Activated CD4-positive, alpha-beta T cell treated with anti-CD3 and anti-CD28 coated beads, Interleukin-2, amount 10 ng/mL, durations not matched to agents 24 days and 14 days (primary cell): ENCODE measurements at regions not wholly inside any gene's neighbourhood (a gene's known extent, or its start where the extent isn't known, plus 50 kb on each side); places are given as distances from the start of the nearest gene placed in this dataset.
"Not testable (repeated sequence)": the region's sequence is repeated elsewhere in the genome, so short reads cannot be mapped to it uniquely, and the experiment has no call there.

Experiments
- DNase-seq: peaks from one replicate; pipeline ENCODE4 v3.0.0; 2022
- H3K27ac Mint-ChIP-seq: one replicate; pipeline ENCODE4 v1.8.0; 2022; ENCODE audit warnings: mild to moderate bottlenecking, mixed read lengths
- H3K27me3 Mint-ChIP-seq: one replicate; pipeline ENCODE4 v1.8.0; 2022; ENCODE audit warnings: mixed read lengths
- H3K36me3 Mint-ChIP-seq: one replicate; pipeline ENCODE4 v1.8.0; 2022; ENCODE audit warnings: low read depth, mild to moderate bottlenecking, mixed read lengths
- H3K4me1 Mint-ChIP-seq: one replicate; pipeline ENCODE4 v1.8.0; 2021; ENCODE audit warnings: mixed read lengths
- H3K4me3 Mint-ChIP-seq: one replicate; pipeline ENCODE4 v1.8.0; 2022; ENCODE audit warnings: mild to moderate bottlenecking, moderate library complexity, mixed read lengths
- H3K9me3 Mint-ChIP-seq: one replicate; pipeline ENCODE4 v1.8.0; 2021; ENCODE audit warnings: mixed read lengths
- intact Hi-C: fragments of 100-400 bp; cut with micrococcal nuclease; formaldehyde crosslinking; loops from one replicate; pipeline ENCODE4 v1.15.1; 2023

GRCh38 chr9:117932585-117932984 is 228.4 kb downstream of the TLR4 start:
- Mint-ChIP-seq H3K36me3 (no peaks in the 10 kb centered on the region), H3K9me3 (peaks cover 3% of the 10 kb centered on the region)
- intact Hi-C loops: no loop called here

GRCh38 chr9:117936185-117937130 is 232.3 kb downstream of the TLR4 start:
- no peak overlapping the region for H3K4me3 Mint-ChIP-seq
- DNase-seq: no peak
- intact Hi-C loops: no loop called here
- H3K9me3 Mint-ChIP-seq: peaks cover 3% of the 10 kb centered on the region
- H3K27ac Mint-ChIP-seq: no peak overlapping the region
- H3K27me3 Mint-ChIP-seq: no peaks in the 10 kb centered on the region
- H3K36me3 Mint-ChIP-seq: no peaks in the 10 kb centered on the region
- H3K4me1 Mint-ChIP-seq: no peaks in the 10 kb centered on the region

More at GRCh38 chr9:117932585-117932984, 228.4 kb downstream of the TLR4 start:
- Mint-ChIP-seq H3K4me1 (no peaks in the 10 kb centered on the region), H3K27ac (no peak overlapping the region), H3K4me3 (no peak overlapping the region), H3K27me3 (peaks cover 2% of the 10 kb centered on the region)
- no peak for DNase-seq

- H3K4me1 Mint-ChIP-seq: no peaks in the 10 kb centered on the region
- H3K36me3 Mint-ChIP-seq: no peaks in the 10 kb centered on the region
- H3K27me3 Mint-ChIP-seq: no peaks in the 10 kb centered on the region
- DNase-seq: no peak
- peaks cover 3% of the 10 kb centered on the region for H3K9me3 Mint-ChIP-seq
- H3K27ac Mint-ChIP-seq: no peak overlapping the region
- intact Hi-C loops: no loop called here
- H3K4me3 Mint-ChIP-seq: no peak overlapping the region
These were observed 233.9 kb downstream of the TLR4 start for GRCh38 chr9:117938086-117938485.

GRCh38 chr9:117938896-117939295 is 234.7 kb downstream of the TLR4 start:
- H3K27me3 Mint-ChIP-seq: no peaks in the 10 kb centered on the region
- peaks cover 3% of the 10 kb centered on the region for H3K9me3 Mint-ChIP-seq
- DNase-seq: no peak
- intact Hi-C loops: no loop called here
- H3K4me1 Mint-ChIP-seq: no peaks in the 10 kb centered on the region
- no peak overlapping the region for H3K4me3 Mint-ChIP-seq
- no peaks in the 10 kb centered on the region for H3K36me3 Mint-ChIP-seq
- no peak overlapping the region for H3K27ac Mint-ChIP-seq

GRCh38 chr9:117944750-117945149 is 240.5 kb downstream of the TLR4 start:
- H3K27me3 Mint-ChIP-seq, H3K4me1 Mint-ChIP-seq, H3K9me3 Mint-ChIP-seq, DNase-seq, H3K4me3 Mint-ChIP-seq, intact Hi-C loops, H3K27ac Mint-ChIP-seq, H3K36me3 Mint-ChIP-seq: not testable (repeated sequence)

GRCh38 chr9:117945286-117945685 is 241.1 kb downstream of the TLR4 start:
- intact Hi-C loops: no loop called here
- Mint-ChIP-seq H3K4me3 (no peak overlapping the region), H3K27ac (no peak overlapping the region), H3K4me1 (no peaks in the 10 kb centered on the region), H3K36me3 (no peaks in the 10 kb centered on the region), H3K27me3 (no peaks in the 10 kb centered on the region), H3K9me3 (no peaks in the 10 kb centered on the region)
- DNase-seq: no peak

GRCh38 chr9:117951127-117951526 is 246.9 kb downstream of the TLR4 start:
- no peak overlapping the region for H3K27ac Mint-ChIP-seq
- no peaks in the 10 kb centered on the region for H3K27me3 Mint-ChIP-seq
- H3K4me3 Mint-ChIP-seq: no peak overlapping the region
- H3K9me3 Mint-ChIP-seq: no peaks in the 10 kb centered on the region
- no peak for DNase-seq
- H3K36me3 Mint-ChIP-seq: no peaks in the 10 kb centered on the region
- intact Hi-C loops: no loop called here
- no peaks in the 10 kb centered on the region for H3K4me1 Mint-ChIP-seq

GRCh38 chr9:117952581-117952980 is 248.4 kb downstream of the TLR4 start:
- DNase-seq: no peak
- H3K36me3 Mint-ChIP-seq: no peaks in the 10 kb centered on the region
- H3K27ac Mint-ChIP-seq: no peak overlapping the region
- no peak overlapping the region for H3K4me3 Mint-ChIP-seq
- H3K9me3 Mint-ChIP-seq: no peaks in the 10 kb centered on the region
- no peaks in the 10 kb centered on the region for H3K4me1 Mint-ChIP-seq
- no peaks in the 10 kb centered on the region for H3K27me3 Mint-ChIP-seq
- intact Hi-C loops: no loop called here

GRCh38 chr9:117957267-117957666 is 253.1 kb downstream of the TLR4 start:
- no peaks in the 10 kb centered on the region for H3K9me3 Mint-ChIP-seq
- intact Hi-C loops: no loop called here
- no peak for DNase-seq
- no peaks in the 10 kb centered on the region for H3K27me3 Mint-ChIP-seq
- H3K36me3 Mint-ChIP-seq: no peaks in the 10 kb centered on the region
- H3K27ac Mint-ChIP-seq: no peak overlapping the region
- no peak overlapping the region for H3K4me3 Mint-ChIP-seq
- H3K4me1 Mint-ChIP-seq: no peaks in the 10 kb centered on the region

- Mint-ChIP-seq H3K36me3 (no peaks in the 10 kb centered on the region), H3K9me3 (no peaks in the 10 kb centered on the region), H3K27me3 (no peaks in the 10 kb centered on the region), H3K4me3 (no peak overlapping the region), H3K27ac (no peak overlapping the region), H3K4me1 (no peaks in the 10 kb centered on the region)
- no peak for DNase-seq
- intact Hi-C loops: no loop called here
These were observed 254.5 kb downstream of the TLR4 start for GRCh38 chr9:117958726-117959125.

GRCh38 chr9:117963493-117964090 is 259.4 kb downstream of the TLR4 start:
- no peaks in the 10 kb centered on the region for H3K27me3 Mint-ChIP-seq
- intact Hi-C loops: no loop called here
- no peaks in the 10 kb centered on the region for H3K9me3 Mint-ChIP-seq
- H3K4me3 Mint-ChIP-seq: no peak overlapping the region
- no peak for DNase-seq
- H3K4me1 Mint-ChIP-seq: no peaks in the 10 kb centered on the region
- H3K36me3 Mint-ChIP-seq: no peaks in the 10 kb centered on the region
- no peak overlapping the region for H3K27ac Mint-ChIP-seq

GRCh38 chr9:117970276-117971050 is 266.3 kb downstream of the TLR4 start:
- no peak overlapping the region for H3K27ac Mint-ChIP-seq
- no peaks in the 10 kb centered on the region for H3K9me3 Mint-ChIP-seq

GRCh38 chr9:117974108-117974507 is 269.9 kb downstream of the TLR4 start:
- intact Hi-C loops: no loop called here
- H3K27ac Mint-ChIP-seq: no peak overlapping the region
- no peaks in the 10 kb centered on the region for H3K27me3 Mint-ChIP-seq
- H3K4me1 Mint-ChIP-seq: no peaks in the 10 kb centered on the region
- H3K4me3 Mint-ChIP-seq: no peak overlapping the region
- no peaks in the 10 kb centered on the region for H3K9me3 Mint-ChIP-seq
- no peak for DNase-seq
- H3K36me3 Mint-ChIP-seq: no peaks in the 10 kb centered on the region

More at GRCh38 chr9:117970276-117971050, 266.3 kb downstream of the TLR4 start:
- Mint-ChIP-seq H3K27me3 (no peaks in the 10 kb centered on the region), H3K4me1 (no peaks in the 10 kb centered on the region), H3K4me3 (no peak overlapping the region), H3K36me3 (no peaks in the 10 kb centered on the region)
- intact Hi-C loops: no loop called here
- no peak for DNase-seq

GRCh38 chr9:117979914-117980313 is 275.7 kb downstream of the TLR4 start:
- H3K27ac Mint-ChIP-seq: no peak overlapping the region
- H3K36me3 Mint-ChIP-seq: no peaks in the 10 kb centered on the region
- H3K4me1 Mint-ChIP-seq: no peaks in the 10 kb centered on the region
- no peak overlapping the region for H3K4me3 Mint-ChIP-seq
- intact Hi-C loops: no loop called here
- no peaks in the 10 kb centered on the region for H3K27me3 Mint-ChIP-seq
- DNase-seq: no peak
- H3K9me3 Mint-ChIP-seq: no peaks in the 10 kb centered on the region
